PC-9 (cell line): ENCODE measurements at regions not wholly inside any gene's neighbourhood (a gene's known extent, or its start where the extent isn't known, plus 50 kb on each side); places are given as distances from the start of the nearest gene placed in this dataset.

Source experiments
- BruUV-seq: library from RNA; stranded (reverse); fragments of 400-500 nt; replicated peaks from 2 replicates; lab custom pipeline; 2021; lab: Mats Ljungman, UMichigan
- CTCF ChIA-PET: fragments of 300-600 bp; sonication (Branson Sonifier 250); formaldehyde crosslinking; loops from one replicate; lab custom pipeline; 2022; ENCODE audit warnings: antibody characterized with exemption; lab: Charles Lee
- POLR2A ChIA-PET: fragments of 300-600 bp; sonication (Branson Sonifier 250); formaldehyde crosslinking; loops from one replicate; lab custom pipeline; 2022; ENCODE audit warnings: antibody characterized with exemption; ENCODE audit not compliant: unreplicated experiment; lab: Charles Lee
- DNase-seq, 2 experiments: peaks; one replicate each; pipeline versions ENCODE4 v3.0.0 to v3.0.0-alpha.2; 2015 to 2022; ENCODE audit warnings: mixed read lengths in 1 of 2
- H2AFZ ChIP-seq: fragments of 200-600 bp; sonication (generic); 2 replicates; pipeline ENCODE4 v1.8.1; 2017; ENCODE audit warnings: antibody characterized with exemption
- H3F3A ChIP-seq: fragments of 200-600 bp; sonication (generic); 2 replicates; pipeline ENCODE4 v1.8.1; 2017; ENCODE audit warnings: antibody characterized with exemption, mild to moderate bottlenecking, low read depth; ENCODE audit not compliant: insufficient read depth
- H3K27ac ChIP-seq: fragments of 200-600 bp; sonication (generic); 2 replicates; pipeline ENCODE4 v1.6.1; 2016; ENCODE audit warnings: mixed run types
- H3K27me3 ChIP-seq: fragments of 200-600 bp; sonication (generic); 2 replicates; pipeline ENCODE4 v1.6.1; 2016; ENCODE audit warnings: low read depth, mixed run types; ENCODE audit not compliant: insufficient read depth
- H3K36me3 ChIP-seq: fragments of 200-600 bp; sonication (generic); 2 replicates; pipeline ENCODE4 v1.6.1; 2016; ENCODE audit warnings: low read depth, mixed run types
- H3K4me1 ChIP-seq: fragments of 200-600 bp; sonication (generic); replicated peaks from 2 replicates; pipeline ENCODE4 v1.6.1; 2016; ENCODE audit warnings: mixed run types; ENCODE audit not compliant: insufficient read depth
- H3K4me2 ChIP-seq: fragments of 200-600 bp; sonication (generic); 2 replicates; pipeline ENCODE4 v1.6.1; 2017; ENCODE audit warnings: mixed run types
- H3K4me3 ChIP-seq: fragments of 200-600 bp; sonication (generic); 2 replicates; pipeline ENCODE4 v1.6.1; 2016; ENCODE audit warnings: mixed run types
- H3K79me2 ChIP-seq: fragments of 200-600 bp; sonication (generic); 2 replicates; pipeline ENCODE4 v1.6.1; 2017; ENCODE audit warnings: low read depth, mixed run types
- H3K9me2 ChIP-seq: fragments of 200-600 bp; sonication (generic); 2 replicates; pipeline ENCODE4 v1.8.1; 2017; ENCODE audit warnings: mild to moderate bottlenecking; ENCODE audit not compliant: insufficient read depth
- H3K9me3 ChIP-seq: fragments of 200-600 bp; sonication (generic); 2 replicates; pipeline ENCODE4 v1.8.1; 2016; ENCODE audit warnings: low read depth; ENCODE audit not compliant: insufficient read depth
- H4K20me1 ChIP-seq: fragments of 200-600 bp; sonication (generic); 2 replicates; pipeline ENCODE4 v1.8.1; 2017; ENCODE audit not compliant: insufficient read depth
- EZH2 ChIP-seq: fragments of 200-600 bp; sonication (generic); IDR thresholded peaks from 2 replicates; pipeline ENCODE4 v1.8.0; 2017; ENCODE audit warnings: antibody characterized with exemption, low read depth
- intact Hi-C: fragments of 100-400 bp; cut with micrococcal nuclease; formaldehyde crosslinking; loops from one replicate; pipeline ENCODE4 v1.10.0; 2022; ENCODE audit not compliant: unreplicated experiment
- TF ChIP-seq, protein P1 (sequence below): fragments of 200-600 bp; sonication (generic); conservative IDR thresholded peaks from 2 replicates; pipeline ENCODE4 v1.6.1; 2017; ENCODE audit warnings: mixed run types, antibody characterized with exemption, mild to moderate bottlenecking, moderate library complexity

DNA sequence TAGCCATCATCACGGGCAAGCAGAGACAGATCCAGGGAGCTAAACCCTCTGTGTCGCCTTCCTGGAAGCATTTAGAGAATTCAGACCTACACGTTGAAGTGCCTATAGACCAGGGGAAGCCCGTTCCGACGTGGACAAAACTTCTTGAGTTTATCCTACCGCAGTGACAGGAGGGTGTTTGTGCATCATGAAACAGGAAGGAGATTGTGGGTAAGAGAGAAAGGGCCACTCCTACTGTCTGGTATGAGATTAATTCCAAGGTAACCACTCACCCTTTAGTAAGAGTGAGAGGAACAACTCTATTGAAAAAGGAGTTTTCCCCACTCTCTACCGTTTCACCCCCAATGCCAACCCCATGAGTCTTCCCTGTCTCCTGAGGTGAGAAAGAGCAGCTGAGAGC lies 133.7 kb downstream of the TFAP2C start:
- intact Hi-C loops: no loop called here
- no peak for DNase-seq

DNA sequence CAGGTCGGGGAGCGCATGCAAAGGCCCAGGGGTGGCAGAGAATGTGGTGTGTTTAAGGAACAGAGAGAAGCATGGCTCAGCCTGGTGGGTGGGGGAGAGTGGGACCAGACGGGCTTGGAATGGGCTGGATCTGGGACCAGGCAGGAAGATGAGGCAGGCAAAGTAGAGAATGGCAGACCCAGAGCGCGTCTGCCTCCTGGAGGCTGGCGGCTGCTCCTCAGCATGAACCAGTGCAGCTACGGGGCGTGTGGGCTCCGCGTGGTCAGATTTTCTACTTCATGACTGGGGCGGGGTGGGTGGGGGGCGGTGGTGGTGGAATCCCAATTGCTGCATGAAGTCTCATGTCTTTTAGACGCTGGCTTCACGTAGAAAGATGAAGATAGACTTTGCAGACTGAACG lies 135.6 kb downstream of the TFAP2C start:
- H3K79me2 ChIP-seq: no peaks in the 10 kb centered on the region
- DNase-seq: no peak
- BruUV-seq: no TSS peak
- no peak overlapping the region for H3K4me3 ChIP-seq
- H3K4me2 ChIP-seq: no peak overlapping the region
- H3K27me3 ChIP-seq: no peaks in the 10 kb centered on the region
- peaks cover 9% of the 10 kb centered on the region; the same call in 1 of the 2 replicates for H3F3A ChIP-seq
- H3K36me3 ChIP-seq: no peaks in the 10 kb centered on the region
- TF ChIP-seq EZH2: no peak
- TF ChIP-seq, protein P1, sequence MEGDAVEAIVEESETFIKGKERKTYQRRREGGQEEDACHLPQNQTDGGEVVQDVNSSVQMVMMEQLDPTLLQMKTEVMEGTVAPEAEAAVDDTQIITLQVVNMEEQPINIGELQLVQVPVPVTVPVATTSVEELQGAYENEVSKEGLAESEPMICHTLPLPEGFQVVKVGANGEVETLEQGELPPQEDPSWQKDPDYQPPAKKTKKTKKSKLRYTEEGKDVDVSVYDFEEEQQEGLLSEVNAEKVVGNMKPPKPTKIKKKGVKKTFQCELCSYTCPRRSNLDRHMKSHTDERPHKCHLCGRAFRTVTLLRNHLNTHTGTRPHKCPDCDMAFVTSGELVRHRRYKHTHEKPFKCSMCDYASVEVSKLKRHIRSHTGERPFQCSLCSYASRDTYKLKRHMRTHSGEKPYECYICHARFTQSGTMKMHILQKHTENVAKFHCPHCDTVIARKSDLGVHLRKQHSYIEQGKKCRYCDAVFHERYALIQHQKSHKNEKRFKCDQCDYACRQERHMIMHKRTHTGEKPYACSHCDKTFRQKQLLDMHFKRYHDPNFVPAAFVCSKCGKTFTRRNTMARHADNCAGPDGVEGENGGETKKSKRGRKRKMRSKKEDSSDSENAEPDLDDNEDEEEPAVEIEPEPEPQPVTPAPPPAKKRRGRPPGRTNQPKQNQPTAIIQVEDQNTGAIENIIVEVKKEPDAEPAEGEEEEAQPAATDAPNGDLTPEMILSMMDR: no peak
- no peak overlapping the region for H2AFZ ChIP-seq
- H4K20me1 ChIP-seq: no peaks in the 10 kb centered on the region
- ChIA-PET POLR2A (interaction anchor here (0.6 kb wide), 1 partner anchor 9 kb away, joined by 3 read pairs; no protein-coding TSS in a partner anchor), CTCF (no interaction called here)
- peaks cover 12% of the 10 kb centered on the region for H3K4me1 ChIP-seq
- intact Hi-C loops: no loop called here
- H3K27ac ChIP-seq: no peak overlapping the region
- H3K9me2 ChIP-seq: no peaks in the 10 kb centered on the region
- no peaks in the 10 kb centered on the region; the same call in 1 of the 2 replicates for H3K9me3 ChIP-seq

More for the DNA sequence above, 133.7 kb downstream of the TFAP2C start:
- no peaks in the 10 kb centered on the region for H3K79me2 ChIP-seq
- H3K4me1 ChIP-seq: peaks cover 12% of the 10 kb centered on the region
- H3K9me2 ChIP-seq: no peaks in the 10 kb centered on the region
- H3K27me3 ChIP-seq: no peaks in the 10 kb centered on the region
- BruUV-seq: no TSS peak
- TF ChIP-seq, protein P1: no peak
- no peak for TF ChIP-seq EZH2
- H3K9me3 ChIP-seq: no peaks in the 10 kb centered on the region; the same call in 1 of the 2 replicates
- CTCF ChIA-PET: no interaction called here
- POLR2A ChIA-PET: no interaction called here
- peaks cover 9% of the 10 kb centered on the region; the same call in 1 of the 2 replicates for H3F3A ChIP-seq
- no peak overlapping the region for H3K4me3 ChIP-seq
- no peaks in the 10 kb centered on the region for H3K36me3 ChIP-seq
- H4K20me1 ChIP-seq: no peaks in the 10 kb centered on the region
- no peak overlapping the region for H3K27ac ChIP-seq
- no peak overlapping the region for H3K4me2 ChIP-seq
- H2AFZ ChIP-seq: no peak overlapping the region

DNA sequence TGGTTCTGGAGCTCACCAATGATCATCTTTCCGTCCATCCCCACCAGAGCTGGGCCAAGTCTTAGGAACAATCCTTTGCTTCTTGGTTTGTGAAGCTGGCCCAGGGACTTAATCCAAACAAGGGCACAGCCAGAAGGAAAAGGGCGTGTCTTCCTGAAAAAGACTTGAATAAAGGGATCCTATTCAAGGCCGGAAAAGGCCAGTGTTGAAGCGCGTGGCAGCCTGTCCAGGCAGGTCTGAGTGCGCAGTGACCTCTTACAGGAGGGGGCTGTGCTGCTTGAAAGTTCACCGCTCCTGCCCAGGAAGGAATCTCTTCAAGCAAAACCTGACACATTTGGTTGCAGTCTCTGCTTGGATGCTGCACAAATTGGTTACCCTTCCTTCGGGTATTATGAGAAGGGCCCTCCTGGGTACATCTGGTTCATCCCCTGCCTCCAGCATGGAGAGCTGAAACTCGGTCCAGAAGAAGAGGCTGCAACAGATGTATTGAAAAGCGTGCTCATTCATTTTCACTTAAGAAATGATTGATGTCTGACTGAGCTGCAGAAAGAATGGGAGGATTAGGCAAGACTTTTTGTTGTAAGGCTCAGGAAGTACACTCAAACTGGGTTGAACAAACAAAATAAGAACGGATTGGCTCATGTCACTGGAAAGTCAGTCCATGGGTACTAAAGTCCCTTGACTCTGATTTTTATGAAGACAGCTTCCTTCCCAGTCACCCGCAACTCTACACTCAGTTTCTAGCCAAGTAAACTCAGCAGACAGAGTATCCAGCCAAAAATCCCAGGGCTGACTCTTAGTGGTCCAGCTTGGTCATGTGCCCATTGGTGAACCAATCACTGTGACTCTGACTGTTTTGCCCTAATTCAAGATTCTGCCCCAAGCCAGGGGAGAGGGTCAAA lies 136.3 kb downstream of the TFAP2C start:
- Histone ChIP-seq H3F3A (peaks cover 9% of the 10 kb centered on the region; the same call in 1 of the 2 replicates), H4K20me1 (no peaks in the 10 kb centered on the region), H3K27me3 (no peaks in the 10 kb centered on the region), H3K4me1 (peaks cover 12% of the 10 kb centered on the region), H3K27ac (no peak overlapping the region), H3K79me2 (no peaks in the 10 kb centered on the region), H3K9me3 (no peaks in the 10 kb centered on the region; the same call in 1 of the 2 replicates), H2AFZ (no peak overlapping the region), H3K9me2 (no peaks in the 10 kb centered on the region), H3K4me3 (no peak overlapping the region), H3K36me3 (no peaks in the 10 kb centered on the region), H3K4me2 (peak overlapping the region; percentile 1; the same call in 1 of the 2 replicates)
- TF ChIP-seq, protein P1: no peak
- no peak for TF ChIP-seq EZH2
- intact Hi-C loops: no loop called here
- CTCF ChIA-PET: no interaction called here
- BruUV-seq: no TSS peak
- POLR2A ChIA-PET: interaction anchor here (0.6 kb wide), 1 partner anchor 10 kb away, joined by 3 read pairs; no protein-coding TSS in a partner anchor
- DNase-seq: peak in 1 of 2 experiments; percentile 53
